ENCODE measurements at regions not wholly inside any gene's neighbourhood (a gene's known extent, or its start where the extent isn't known, plus 50 kb on each side); places are given as distances from the start of the nearest gene placed in this dataset.

DNA sequence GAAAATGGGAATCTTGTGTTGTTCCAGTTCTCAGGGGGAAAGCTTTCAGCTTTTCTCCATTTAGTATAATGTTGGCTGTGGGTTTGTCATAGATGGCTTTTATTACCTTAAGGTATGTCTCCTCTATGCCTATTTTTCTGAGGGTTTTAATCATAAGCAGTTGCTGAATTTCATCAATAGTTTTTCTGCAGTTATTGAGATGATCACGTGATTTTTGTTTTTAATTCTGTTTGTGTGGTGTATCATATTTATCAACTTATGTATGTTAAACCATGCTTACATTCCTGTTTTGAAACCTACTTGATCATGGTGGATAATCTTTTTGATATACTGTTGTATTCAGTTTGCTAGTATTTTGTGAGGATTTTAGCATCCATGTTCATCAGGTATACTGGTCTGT is 66.8 kb upstream of the CENPE start:
- Histone ChIP-seq H3K9me3 (replicated peaks; ENCODE audit: control insufficient read depth, insufficient read depth, low read depth, low read length) (no peaks in the 10 kb centered on the region), H3K27ac (ENCODE audit: extremely low read depth, low read depth, low read length) (no peak overlapping the region), H4K20me1 (replicated peaks; ENCODE audit: control insufficient read depth, insufficient read depth, low read length) (no peaks in the 10 kb centered on the region), H3K27me3 (ENCODE audit: control insufficient read depth in 2 of 2, insufficient read depth in 2 of 2, low read length in 2 of 2) (no peaks in the 10 kb centered on the region), H3K9ac (ENCODE audit: insufficient read depth in 1 of 2, low read depth in 2 of 2, low read length in 2 of 2) (no peak overlapping the region), H3K4me3 (no peak overlapping the region), H3K4me1 (replicated peaks in 1 of 2; ENCODE audit: control insufficient read depth in 2 of 2, insufficient read depth in 2 of 2, low read length in 2 of 2) (no peaks in the 10 kb centered on the region), H3K36me3 (ENCODE audit: control insufficient read depth, insufficient read depth, low read length) (no peaks in the 10 kb centered on the region), H3K4me2 (ENCODE audit: insufficient read depth, low read length) (no peak overlapping the region), H3K9me1 (ENCODE audit: control insufficient read depth, insufficient read depth, low read length) (no peaks in the 10 kb centered on the region), H3K79me2 (ENCODE audit: control insufficient read depth, insufficient read depth, low read length) (peaks cover 5% of the 10 kb centered on the region; the same call in 1 of the 3 replicates), H2AFZ (ENCODE audit: low read depth, low read length) (no peak overlapping the region)
- no peak for FAIRE-seq
- WGBS (ENCODE audit: insufficient coverage, low coverage, missing lambda C conversion rate), result 8% methylated on average over 1 of the region's 1 CpG
- BruUV-seq (replicated peaks), result no TSS peak
- ATAC-seq, result no peak
- intact Hi-C loops (cut with micrococcal nuclease), result no loop called here
- DNase-seq (ENCODE audit: extremely low read depth in 1 of 4, low spot score in 3 of 4), result no peak
- ChIA-PET CTCF (ENCODE audit: low intra/inter-chr PET ratio) (no interaction called here), POLR2A (no interaction called here)
- in situ Hi-C loops (cut with MboI), result no loop called here
- TF ChIP-seq COPS2 (conservative IDR thresholded peaks at IDR 0.05) (no peak), WHSC1 (IDR thresholded peaks at IDR 0.05; ENCODE audit: low read length) (no peak), ESRRB (CRISPR knock-in tag; IDR thresholded peaks at IDR 0.05; ENCODE audit: borderline replicate concordance) (no peak), RAD51 (IDR thresholded peaks at IDR 0.05; ENCODE audit: borderline replicate concordance, low read depth) (peak; percentile 33; the same call in 1 of the 2 replicates), ZNF445 (CRISPR knock-in tag; IDR thresholded peaks at IDR 0.05; ENCODE audit: low read depth) (no peak), POLR3G (IDR thresholded peaks at IDR 0.05; ENCODE audit: extremely low read depth, insufficient read length, insufficient replicate concordance) (no peak)
- TF ChIP-seq, protein P1, sequence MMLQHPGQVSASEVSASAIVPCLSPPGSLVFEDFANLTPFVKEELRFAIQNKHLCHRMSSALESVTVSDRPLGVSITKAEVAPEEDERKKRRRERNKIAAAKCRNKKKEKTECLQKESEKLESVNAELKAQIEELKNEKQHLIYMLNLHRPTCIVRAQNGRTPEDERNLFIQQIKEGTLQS (IDR thresholded peaks at IDR 0.05), result no peak
- TF ChIP-seq, protein P1 (CRISPR knock-in tag; conservative IDR thresholded peaks at IDR 0.05), result no peak
- TF ChIP-seq, protein P2, sequence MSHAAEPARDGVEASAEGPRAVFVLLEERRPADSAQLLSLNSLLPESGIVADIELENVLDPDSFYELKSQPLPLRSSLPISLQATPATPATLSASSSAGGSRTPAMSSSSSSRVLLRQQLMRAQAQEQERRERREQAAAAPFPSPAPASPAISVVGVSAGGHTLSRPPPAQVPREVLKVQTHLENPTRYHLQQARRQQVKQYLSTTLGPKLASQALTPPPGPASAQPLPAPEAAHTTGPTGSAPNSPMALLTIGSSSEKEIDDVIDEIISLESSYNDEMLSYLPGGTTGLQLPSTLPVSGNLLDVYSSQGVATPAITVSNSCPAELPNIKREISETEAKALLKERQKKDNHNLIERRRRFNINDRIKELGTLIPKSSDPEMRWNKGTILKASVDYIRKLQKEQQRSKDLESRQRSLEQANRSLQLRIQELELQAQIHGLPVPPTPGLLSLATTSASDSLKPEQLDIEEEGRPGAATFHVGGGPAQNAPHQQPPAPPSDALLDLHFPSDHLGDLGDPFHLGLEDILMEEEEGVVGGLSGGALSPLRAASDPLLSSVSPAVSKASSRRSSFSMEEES (CRISPR knock-in tag; IDR thresholded peaks at IDR 0.05), result peak; percentile 84

Data from K562 (cell line).